HepG2 (cell line): ENCODE measurements at regions not wholly inside any gene's neighbourhood (a gene's known extent, or its start where the extent isn't known, plus 50 kb on each side); places are given as distances from the start of the nearest gene placed in this dataset.

Experiments used
- ATAC-seq: fragments of 200-7000 bp; cut with Tn5 transposase; 3 replicates; pipeline ENCODE4 v1.9.1; 2020; ENCODE audit warnings: mild to moderate bottlenecking, moderate library complexity
- BruUV-seq: library from RNA; stranded (reverse); fragments of 400-500 nt; replicated peaks from 2 replicates; lab custom pipeline; 2021; lab: Mats Ljungman, UMichigan
- CTCF ChIA-PET: fragments of 300-600 bp; formaldehyde crosslinking; extraction: SDS; loops from one replicate; lab custom pipeline; 2021; ENCODE audit warnings: low total read pairs, inconsistent platforms, low intra/inter-chr PET ratio; lab: Yijun Ruan, JAX
- POLR2A ChIA-PET: fragments of 350-600 bp; sonication (Branson Sonifier 250); formaldehyde crosslinking; loops from one replicate; lab custom pipeline; 2020; ENCODE audit warnings: antibody characterized with exemption, inconsistent platforms; lab: Yijun Ruan, JAX
- DNase-seq: peaks from one replicate; pipeline ENCODE4 v3.0.0-alpha.2; 2015; ENCODE audit warnings: low spot score
- FAIRE-seq: peaks from 3 replicates; lab custom pipeline; 2011; peaks lifted over from hg19 to GRCh38; lab: Jason Lieb, UNC
- H2AFZ ChIP-seq: one replicate; pipeline ENCODE4 v1.6.1; 2011; ENCODE audit warnings: low read length, inconsistent platforms
- H3K27ac ChIP-seq: fragments of 300-600 bp; 3 replicates; pipeline ENCODE4 v1.8.0; 2011; ENCODE audit warnings: mixed run types, mild to moderate bottlenecking, mixed read lengths, low read length, inconsistent platforms; ENCODE audit not compliant: insufficient read depth; ENCODE audit errors: extremely low read length
- H3K27me3 ChIP-seq, 2 experiments: fragments of 200-600 bp in 1 of 2; 2 replicates in 1 of 2; 3 replicates in 1 of 2; pipeline versions ENCODE4 v1.6.0 to v1.8.0; 2011; ENCODE audit warnings: low read length in 2 of 2, mild to moderate bottlenecking in 2 of 2, moderate library complexity in 2 of 2, inconsistent platforms in 1 of 2; ENCODE audit not compliant: insufficient read depth in 2 of 2, control insufficient read depth in 1 of 2
- H3K36me3 ChIP-seq, 2 experiments: fragments of 200-600 bp in 1 of 2; replicated peaks in 1 of 2; 2 replicates in 1 of 2; 3 replicates in 1 of 2; pipeline versions ENCODE4 v1.5.1 to v1.8.0; 2011; ENCODE audit warnings: low read length in 2 of 2, inconsistent platforms in 1 of 2; ENCODE audit not compliant: insufficient read depth in 2 of 2, control insufficient read depth in 1 of 2
- H3K4me1 ChIP-seq: 2 replicates; pipeline ENCODE4 v1.5.1; 2012; ENCODE audit warnings: low read length, inconsistent platforms; ENCODE audit not compliant: insufficient read depth
- H3K4me2 ChIP-seq: 2 replicates; pipeline ENCODE4 v1.6.0; 2011; ENCODE audit warnings: low read depth, low read length, inconsistent platforms
- H3K4me3 ChIP-seq, 3 experiments: fragments of 200-600 bp in 1 of 3; sonication (generic), shearing (Covaris generic) in 1 of 3; replicated peaks in 1 of 3; 2 replicates each; pipeline ENCODE4 v1.5.1; 2011 to 2016; ENCODE audit warnings: low read length in 3 of 3, inconsistent platforms in 2 of 3, low read depth in 2 of 3, mild to moderate bottlenecking in 2 of 3, control low read depth in 1 of 3, mixed read lengths in 1 of 3; ENCODE audit not compliant: insufficient read depth in 1 of 3
- H3K79me2 ChIP-seq: one replicate; pipeline ENCODE4 v1.6.1; 2011; ENCODE audit warnings: low read length, inconsistent platforms; ENCODE audit not compliant: insufficient read depth
- H3K9ac ChIP-seq: 2 replicates; pipeline ENCODE4 v1.6.0; 2011; ENCODE audit warnings: mild to moderate bottlenecking, low read depth, low read length, inconsistent platforms; ENCODE audit not compliant: insufficient read depth
- H3K9me3 ChIP-seq: 2 replicates; pipeline ENCODE4 v1.5.1; 2012; ENCODE audit warnings: mild to moderate bottlenecking, low read length
- H4K20me1 ChIP-seq: 2 replicates; pipeline ENCODE4 v1.6.0; 2011; ENCODE audit warnings: inconsistent platforms, mild to moderate bottlenecking, low read length, moderate library complexity; ENCODE audit not compliant: insufficient read depth
- AKAP8 ChIP-seq: sonication (generic); formaldehyde crosslinking; IDR thresholded peaks from 2 replicates; pipeline ENCODE4 v1.5.1; 2020; ENCODE audit warnings: mild to moderate bottlenecking, missing genetic modification reagents
- CBFB ChIP-seq: sonication (generic); formaldehyde crosslinking; IDR thresholded peaks from 2 replicates; pipeline ENCODE4 v1.4.0; 2020; ENCODE audit warnings: missing genetic modification reagents
- CBX2 ChIP-seq, 2 experiments: fragments of 200-600 bp in 1 of 2; sonication (generic); formaldehyde crosslinking in 1 of 2; IDR thresholded peaks; 2 replicates each; pipeline versions ENCODE4 v1.7.0 to v1.8.1; 2018 to 2022; ENCODE audit warnings: low read depth in 2 of 2, low read length in 1 of 2, mild to moderate bottlenecking in 1 of 2, missing genetic modification reagents in 1 of 2
- FLYWCH1 ChIP-seq: sonication (generic); formaldehyde crosslinking; IDR thresholded peaks from 2 replicates; pipeline ENCODE4 v1.8.1; 2023; ENCODE audit warnings: mild to moderate bottlenecking, missing genetic modification reagents
- GZF1 ChIP-seq: sonication (generic); formaldehyde crosslinking; IDR thresholded peaks from 2 replicates; pipeline ENCODE4 v1.5.1; 2020; ENCODE audit warnings: mild to moderate bottlenecking, missing genetic modification reagents
- MIER2 ChIP-seq: IDR thresholded peaks from 2 replicates; pipeline ENCODE4 v1.6.1; 2016; ENCODE audit warnings: missing biosample characterization, missing genetic modification reagents
- NONO ChIP-seq, 2 experiments: fragments of 450-650 bp in 1 of 2; sonication (generic) in 1 of 2; formaldehyde crosslinking in 1 of 2; IDR thresholded peaks in 1 of 2; conservative IDR thresholded peaks in 1 of 2; 2 replicates each; pipeline versions ENCODE4 v1.6.1 to v1.8.0; 2017 to 2022; ENCODE audit warnings: mild to moderate bottlenecking in 1 of 2, missing genetic modification reagents in 1 of 2, moderate library complexity in 1 of 2
- RAD51 ChIP-seq: fragments of 450-650 bp; IDR thresholded peaks from 2 replicates; pipeline ENCODE4 v1.6.1; 2016; ENCODE audit warnings: borderline replicate concordance
- TARDBP ChIP-seq: sonication (generic); formaldehyde crosslinking; IDR thresholded peaks from 2 replicates; pipeline ENCODE4 v1.8.0; 2022; ENCODE audit warnings: mild to moderate bottlenecking, missing genetic modification reagents
- THAP11 ChIP-seq: IDR thresholded peaks from 2 replicates; pipeline ENCODE4 v1.6.1; 2016; ENCODE audit warnings: missing biosample characterization, missing genetic modification reagents
- ZNF605 ChIP-seq: sonication (generic); formaldehyde crosslinking; IDR thresholded peaks from 2 replicates; pipeline ENCODE4 v1.8.0; 2022; ENCODE audit warnings: mild to moderate bottlenecking, missing genetic modification reagents
- ZNF652 ChIP-seq: IDR thresholded peaks from 2 replicates; pipeline ENCODE4 v1.6.1; 2016; ENCODE audit warnings: low read depth, borderline replicate concordance
- ZSCAN21 ChIP-seq: sonication (generic); formaldehyde crosslinking; IDR thresholded peaks from 2 replicates; pipeline ENCODE4 v1.8.0; 2022; ENCODE audit warnings: mild to moderate bottlenecking, missing genetic modification reagents, moderate library complexity, borderline replicate concordance
- WGBS: methylation state at CpG from one replicate; pipeline ENCODE4 v1.1.6; 2017; ENCODE audit warnings: low lambda C conversion rate; 5-methylcytosine and 5-hydroxymethylcytosine counted together
- in situ Hi-C: cut with HindIII; loops from 2 replicates; pipeline ENCODE4 v1.10.0; 2017; ENCODE audit warnings: low pct_unique_long_range_greater_than_20kb; ENCODE audit not compliant: extremely low pct_ligation_motif_present
- intact Hi-C: fragments of 100-400 bp; cut with micrococcal nuclease; formaldehyde crosslinking; loops from one replicate; pipeline ENCODE4 v1.10.0; 2022; ENCODE audit not compliant: unreplicated experiment
- TF ChIP-seq, protein P1 (sequence below): sonication (generic); formaldehyde crosslinking; IDR thresholded peaks from 2 replicates; pipeline ENCODE4 v1.4.0; 2020; ENCODE audit warnings: mild to moderate bottlenecking, low read depth, missing genetic modification reagents

GRCh38 chr15:93247466-93248121 lies 158.6 kb upstream of the RGMA start:
- TF ChIP-seq FLYWCH1 (CRISPR knock-in tag) (no peak), THAP11 (CRISPR knock-in tag) (no peak), CBX2 (IDR thresholded peaks at IDR 0.05; ENCODE audit: low read depth, low read length) (no peak), CBX2 (CRISPR knock-in tag; IDR thresholded peaks at IDR 0.05; ENCODE audit: low read depth) (no peak), MIER2 (CRISPR knock-in tag) (no peak), NONO (IDR thresholded peaks at IDR 0.05) (no peak), NONO (CRISPR knock-in tag; conservative IDR thresholded peaks at IDR 0.05) (no peak), ZNF605 (CRISPR knock-in tag) (no peak), ZSCAN21 (no peak), CBFB (CRISPR knock-in tag) (no peak), TARDBP (CRISPR knock-in tag) (no peak), AKAP8 (CRISPR knock-in tag) (no peak), ZNF652 (CRISPR knock-in tag) (no peak), GZF1 (CRISPR knock-in tag) (no peak), RAD51 (no peak)
- TF ChIP-seq, protein P1, sequence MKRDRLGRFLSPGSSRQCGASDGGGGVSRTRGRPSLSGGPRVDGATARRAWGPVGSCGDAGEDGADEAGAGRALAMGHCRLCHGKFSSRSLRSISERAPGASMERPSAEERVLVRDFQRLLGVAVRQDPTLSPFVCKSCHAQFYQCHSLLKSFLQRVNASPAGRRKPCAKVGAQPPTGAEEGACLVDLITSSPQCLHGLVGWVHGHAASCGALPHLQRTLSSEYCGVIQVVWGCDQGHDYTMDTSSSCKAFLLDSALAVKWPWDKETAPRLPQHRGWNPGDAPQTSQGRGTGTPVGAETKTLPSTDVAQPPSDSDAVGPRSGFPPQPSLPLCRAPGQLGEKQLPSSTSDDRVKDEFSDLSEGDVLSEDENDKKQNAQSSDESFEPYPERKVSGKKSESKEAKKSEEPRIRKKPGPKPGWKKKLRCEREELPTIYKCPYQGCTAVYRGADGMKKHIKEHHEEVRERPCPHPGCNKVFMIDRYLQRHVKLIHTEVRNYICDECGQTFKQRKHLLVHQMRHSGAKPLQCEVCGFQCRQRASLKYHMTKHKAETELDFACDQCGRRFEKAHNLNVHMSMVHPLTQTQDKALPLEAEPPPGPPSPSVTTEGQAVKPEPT, result no peak
- TF ChIP-seq, all 625 proteins: peak for 0
- in situ Hi-C loops, result no loop called here
- no peak overlapping the region for H2AFZ ChIP-seq
- H3K27ac ChIP-seq, result no peak overlapping the region
- H3K4me2 ChIP-seq, result no peak overlapping the region
- H3K9ac ChIP-seq, result no peak overlapping the region
- FAIRE-seq (no peak), DNase-seq (no peak), ATAC-seq (no peak)
- 11% methylated on average over 12 of the region's 14 CpGs for WGBS
- H3K4me1 ChIP-seq, result no peaks in the 10 kb centered on the region
- no peaks in the 10 kb centered on the region for H3K9me3 ChIP-seq
- no TSS peak for BruUV-seq
- no peaks in the 10 kb centered on the region for H3K36me3 ChIP-seq
- ChIA-PET CTCF (no interaction called here), POLR2A (no interaction called here)
- no peaks in the 10 kb centered on the region for H3K79me2 ChIP-seq
- H3K4me3 ChIP-seq, result no peak overlapping the region
- intact Hi-C loops, result no loop called here
- H3K27me3 ChIP-seq, result peaks cover 4 to 63% of the 10 kb centered on the region in 2 experiments; a peak in 4 of 5 replicates
- H4K20me1 ChIP-seq, result no peaks in the 10 kb centered on the region
